HG03039 (cell line): ENCODE measurements at regions not wholly inside any gene's neighbourhood (a gene's known extent, or its start where the extent isn't known, plus 50 kb on each side); places are given as distances from the start of the nearest gene placed in this dataset.
"Not testable (repeated sequence)": the region's sequence is repeated elsewhere in the genome, so short reads cannot be mapped to it uniquely, and the experiment has no call there.

ENCODE experiments used
- ATAC-seq: cut with Tn5 transposase; IDR thresholded peaks from one replicate; pipeline ENCODE4 v1.9.1; 2021; ENCODE audit warnings: mild to moderate bottlenecking, moderate library complexity; ENCODE audit not compliant: unreplicated experiment

DNA sequence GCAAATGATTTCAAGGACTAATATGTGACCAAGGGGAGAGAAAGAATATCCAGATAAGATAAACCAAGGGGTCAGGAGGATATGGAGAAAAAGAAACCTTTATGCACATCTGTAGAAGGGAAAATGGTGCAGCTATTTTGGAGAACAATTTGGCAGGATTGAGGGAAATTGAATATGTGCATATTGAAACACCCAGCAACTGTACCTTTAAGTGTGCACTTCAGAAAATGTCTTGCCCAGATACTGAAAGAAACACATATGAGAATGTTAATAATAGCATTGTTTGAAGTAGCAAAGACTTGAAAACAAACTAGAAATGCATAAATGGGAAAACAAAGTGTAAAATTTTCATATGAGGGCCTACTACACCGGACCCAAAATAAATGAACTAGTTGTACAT lies 599.6 kb downstream of the PSAT1 start:
- ATAC-seq = no peak

DNA sequence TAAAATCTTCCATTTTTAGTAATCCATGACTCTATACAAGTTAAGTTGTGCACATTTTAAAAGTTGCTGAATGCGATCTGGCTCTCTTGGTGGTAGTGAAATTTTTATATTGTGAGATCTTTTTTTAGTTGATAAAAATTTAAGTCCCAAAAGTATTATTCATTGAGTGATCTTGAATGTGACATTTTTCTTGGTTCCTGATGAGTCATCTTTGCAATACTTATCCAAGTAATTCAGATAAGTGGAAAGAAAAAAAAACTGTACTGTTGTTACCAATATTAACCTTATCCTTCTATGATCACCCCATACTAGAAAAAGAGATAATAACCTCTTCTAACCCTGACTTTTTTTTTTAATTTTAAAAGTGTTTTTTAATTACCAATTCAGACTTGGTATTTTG lies 601.3 kb downstream of the PSAT1 start:
- ATAC-seq = no peak

DNA sequence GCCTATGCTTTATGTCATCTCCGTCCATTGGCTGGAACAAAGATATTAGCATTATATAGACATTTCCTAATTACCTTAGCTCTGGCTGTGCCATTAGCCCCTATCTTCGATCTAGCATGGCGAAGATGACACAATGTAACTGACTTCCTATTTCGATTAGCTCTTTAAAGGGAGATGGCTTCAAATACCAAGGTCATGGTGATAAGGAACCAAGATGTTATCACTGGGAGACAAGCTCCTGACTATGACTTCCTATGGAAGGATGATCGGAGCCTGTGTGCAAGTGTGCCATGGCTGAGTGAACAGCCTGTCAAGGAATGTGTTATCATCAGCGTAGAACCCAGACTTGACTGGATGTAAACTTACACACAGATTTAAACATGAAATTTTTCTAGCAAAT lies 602.1 kb downstream of the PSAT1 start:
- ATAC-seq = no peak

DNA sequence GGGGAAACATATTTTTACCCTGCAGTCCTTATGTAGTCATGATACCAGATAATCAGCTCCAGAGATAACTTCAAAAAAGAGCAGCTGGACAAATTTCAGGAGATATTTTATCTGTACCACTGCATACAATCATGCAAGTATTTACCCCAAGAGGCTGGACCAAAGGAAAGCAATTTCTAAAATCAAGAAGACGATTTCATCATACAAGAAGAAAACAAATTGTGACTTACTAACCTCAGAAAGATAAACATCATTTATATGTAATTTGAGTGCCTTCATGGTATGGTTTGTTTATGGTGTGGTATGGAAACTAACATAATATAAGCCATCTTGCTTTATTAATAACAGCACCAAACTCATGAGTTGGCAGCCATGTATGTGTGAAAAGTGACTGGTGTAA lies 603.6 kb downstream of the PSAT1 start:
- no peak for ATAC-seq

DNA sequence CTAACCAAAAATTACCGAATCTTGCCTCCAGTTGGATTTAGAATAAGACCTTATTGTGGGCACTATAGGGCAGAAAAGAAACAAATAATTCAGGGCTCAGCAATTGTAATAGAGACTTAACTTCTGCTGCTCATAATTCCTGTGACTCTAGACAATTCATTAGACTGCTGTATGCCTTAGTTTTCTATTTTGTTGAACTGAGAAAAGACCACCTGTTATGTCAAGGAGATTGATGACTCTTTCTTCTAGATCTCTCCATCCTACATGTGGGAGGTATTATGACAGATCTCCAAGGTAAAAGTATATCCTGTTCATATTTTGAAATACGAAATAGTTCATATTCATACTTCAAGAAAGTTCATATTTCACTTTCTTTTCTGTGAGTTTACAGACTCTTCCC lies 605.1 kb downstream of the PSAT1 start:
- no peak for ATAC-seq

DNA sequence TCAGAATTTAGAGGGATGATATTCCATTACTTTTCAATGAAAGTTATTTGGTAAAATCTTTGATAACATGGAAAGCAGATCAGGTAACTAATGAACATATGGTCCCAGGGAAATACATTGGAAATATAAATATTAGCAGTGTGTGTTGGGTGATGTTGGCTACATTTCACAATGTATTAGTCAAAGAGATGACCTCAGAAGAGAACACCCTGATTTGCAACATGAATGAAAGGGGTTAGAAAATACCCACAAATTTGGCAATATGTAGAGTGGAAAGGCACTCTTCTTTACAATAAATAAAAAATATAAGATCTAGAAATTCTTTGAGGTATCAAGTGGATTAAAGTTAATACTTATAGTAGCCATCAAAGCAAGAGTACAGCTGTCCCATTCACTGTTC lies 606.7 kb downstream of the PSAT1 start:
- no peak for ATAC-seq

DNA sequence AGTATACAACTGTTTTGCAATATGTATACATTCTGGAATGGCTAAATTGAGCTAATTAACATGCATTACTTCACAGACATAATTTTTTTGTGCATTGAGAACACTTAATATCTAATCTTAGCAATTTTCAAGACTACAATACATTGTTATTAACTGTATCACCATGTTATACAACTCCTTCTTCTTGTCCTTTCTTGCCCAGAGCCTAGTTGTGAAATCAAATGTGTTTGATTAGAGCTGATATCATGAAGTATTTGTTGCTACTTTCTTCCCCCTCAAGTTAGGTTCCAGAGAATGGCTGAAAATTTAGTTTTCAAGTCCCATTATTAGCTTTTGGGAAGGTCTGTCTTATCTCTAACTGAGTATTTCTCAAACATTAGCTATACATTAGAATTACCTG lies 607.8 kb downstream of the PSAT1 start:
- no peak for ATAC-seq

DNA sequence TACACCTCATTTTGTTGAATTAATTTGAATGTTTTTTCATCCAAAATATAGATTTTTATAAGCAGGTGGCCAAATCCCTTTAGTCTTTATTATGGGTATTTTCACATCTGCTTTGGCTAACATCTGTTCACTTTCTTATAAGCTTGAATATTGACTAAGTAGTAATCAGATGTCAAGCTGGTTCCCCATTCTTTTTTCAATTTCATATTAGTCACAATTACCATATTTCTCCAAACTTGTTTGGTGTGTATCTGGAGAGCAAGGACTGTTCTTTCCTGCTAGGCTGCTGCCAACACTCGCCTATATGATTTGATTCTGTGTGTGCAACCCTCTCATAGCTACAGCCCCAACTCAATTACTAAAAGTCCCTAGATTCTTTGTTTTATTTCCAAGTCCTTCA lies 608.5 kb downstream of the PSAT1 start:
- no peak for ATAC-seq

DNA sequence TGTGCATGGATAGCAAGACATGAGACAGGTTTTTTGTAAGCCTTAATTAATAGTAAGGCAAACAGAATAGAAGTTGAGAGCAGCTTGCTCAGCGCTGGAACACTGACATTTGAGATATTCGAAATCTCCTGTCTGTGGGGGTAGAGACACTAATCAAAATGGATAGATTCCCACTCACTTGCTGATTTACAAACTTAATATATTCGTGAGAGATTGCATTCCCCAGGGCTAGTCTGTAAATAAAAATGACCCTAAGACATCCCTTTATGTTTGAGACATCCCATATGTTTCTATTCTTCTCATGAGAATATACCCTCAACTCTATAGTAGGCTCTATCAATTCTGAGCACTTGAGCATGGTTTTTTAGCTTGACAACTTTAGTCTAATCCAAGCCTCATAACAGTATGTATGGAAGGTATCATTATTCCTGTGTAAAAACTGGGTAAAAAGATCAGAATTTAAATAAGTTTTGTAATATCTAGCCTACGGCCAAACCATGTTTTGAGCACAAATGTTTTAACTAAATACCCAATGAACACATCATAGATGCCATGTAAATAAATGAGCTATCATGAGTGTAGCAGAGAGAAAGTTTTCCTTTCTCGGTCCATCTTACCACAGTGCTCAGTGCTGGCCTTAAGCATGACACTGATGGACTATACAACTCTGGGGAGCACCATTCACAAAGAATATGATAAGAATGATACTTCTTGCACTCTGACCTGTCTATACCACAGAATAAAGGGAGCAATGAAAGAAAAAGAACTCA lies 609.2 kb downstream of the PSAT1 start:
- ATAC-seq = no peak

DNA sequence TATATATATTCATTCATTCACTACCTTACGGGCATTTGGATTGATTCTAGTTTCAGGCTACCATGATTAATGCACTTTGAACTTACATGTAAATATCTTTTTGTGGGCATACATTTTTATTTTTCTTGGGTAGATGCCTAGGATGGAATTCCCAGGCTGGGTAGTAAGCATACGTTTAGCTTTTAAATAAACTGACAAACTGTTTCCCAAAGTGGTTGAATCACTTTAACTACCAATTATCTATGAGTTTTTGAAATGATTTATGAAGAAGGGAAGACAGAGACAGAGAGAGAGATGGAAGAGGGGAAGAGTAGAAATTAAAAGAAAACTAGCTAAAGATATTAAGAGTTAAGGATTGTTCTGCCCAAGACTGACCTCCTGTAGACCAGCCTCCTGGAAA lies 612.6 kb downstream of the PSAT1 start:
- no peak for ATAC-seq

DNA sequence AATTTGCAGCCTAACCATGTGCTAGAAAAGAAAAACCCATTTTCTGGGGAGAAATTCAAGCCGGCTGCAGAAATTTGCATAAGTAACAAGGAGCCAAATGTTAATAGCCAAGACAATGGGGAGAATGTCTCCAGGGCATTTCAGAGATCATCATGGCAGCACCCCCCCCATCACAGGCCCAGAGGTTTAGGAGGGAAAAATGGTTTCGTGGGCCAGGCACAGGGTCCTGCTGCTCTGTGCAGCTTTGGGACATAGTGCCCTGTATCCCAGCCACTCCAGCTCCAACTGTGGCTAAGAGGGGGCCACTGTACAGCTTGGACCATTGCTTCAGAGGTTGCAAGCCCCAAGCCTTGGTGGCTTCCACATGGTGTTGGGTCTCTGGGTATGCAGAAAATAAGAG lies 620.0 kb downstream of the PSAT1 start:
- ATAC-seq = not testable (repeated sequence)

DNA sequence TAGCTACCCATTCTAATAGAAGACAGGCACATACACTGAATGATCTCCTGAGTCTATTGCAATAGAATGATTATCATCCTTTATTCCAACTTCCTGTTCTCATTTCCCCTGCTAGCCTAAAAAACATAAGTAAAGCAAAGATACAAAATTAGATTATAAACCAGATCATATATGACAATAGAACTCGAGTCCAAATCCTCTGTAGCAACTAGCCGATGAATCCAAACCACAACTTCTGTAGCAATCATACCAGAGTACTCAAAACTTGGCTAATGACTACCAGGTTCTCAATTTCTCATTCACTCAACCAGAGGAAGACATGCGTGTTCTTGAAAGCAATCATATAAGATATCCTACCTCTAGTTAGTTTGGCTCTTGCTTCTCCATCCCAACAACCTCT lies 622.1 kb downstream of the PSAT1 start:
- ATAC-seq = no peak

DNA sequence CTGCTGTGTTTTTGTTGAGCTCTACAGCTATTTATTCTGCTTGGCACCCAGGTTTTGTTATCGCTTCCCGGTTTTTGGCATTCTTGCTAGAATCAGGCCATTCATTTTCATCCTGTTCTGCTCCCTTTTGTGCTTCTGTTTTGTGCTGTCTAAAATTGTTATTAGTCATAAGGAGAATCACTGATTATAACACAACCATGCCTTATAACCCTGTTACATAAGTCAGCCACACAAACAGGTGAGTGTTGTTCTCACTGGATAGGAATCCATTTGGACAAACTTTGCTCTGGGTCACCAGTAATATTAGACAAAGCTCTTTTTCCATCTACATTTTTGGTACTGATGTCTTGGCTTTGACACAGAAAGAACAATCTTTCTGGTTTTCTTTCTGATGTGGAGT lies 622.8 kb downstream of the PSAT1 start:
- no peak for ATAC-seq

DNA sequence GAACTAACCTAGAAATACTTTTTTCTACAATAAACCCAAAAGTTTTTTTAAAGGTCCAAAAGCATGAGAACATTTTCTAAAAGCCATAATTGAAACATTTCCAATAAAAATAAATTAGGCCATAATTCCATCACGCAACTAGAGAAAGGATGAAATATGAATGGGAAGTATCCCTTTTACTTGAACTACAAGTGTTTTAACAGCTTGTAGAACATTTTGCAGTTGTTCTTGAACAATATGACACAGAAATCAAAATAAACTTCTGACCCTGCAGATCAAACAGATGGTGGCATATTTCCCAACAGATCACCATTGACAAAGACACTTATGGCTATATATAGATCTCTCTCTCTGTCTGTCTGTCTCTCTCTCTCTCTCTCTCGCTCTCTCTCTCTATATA lies 624.4 kb downstream of the PSAT1 start:
- no peak for ATAC-seq

DNA sequence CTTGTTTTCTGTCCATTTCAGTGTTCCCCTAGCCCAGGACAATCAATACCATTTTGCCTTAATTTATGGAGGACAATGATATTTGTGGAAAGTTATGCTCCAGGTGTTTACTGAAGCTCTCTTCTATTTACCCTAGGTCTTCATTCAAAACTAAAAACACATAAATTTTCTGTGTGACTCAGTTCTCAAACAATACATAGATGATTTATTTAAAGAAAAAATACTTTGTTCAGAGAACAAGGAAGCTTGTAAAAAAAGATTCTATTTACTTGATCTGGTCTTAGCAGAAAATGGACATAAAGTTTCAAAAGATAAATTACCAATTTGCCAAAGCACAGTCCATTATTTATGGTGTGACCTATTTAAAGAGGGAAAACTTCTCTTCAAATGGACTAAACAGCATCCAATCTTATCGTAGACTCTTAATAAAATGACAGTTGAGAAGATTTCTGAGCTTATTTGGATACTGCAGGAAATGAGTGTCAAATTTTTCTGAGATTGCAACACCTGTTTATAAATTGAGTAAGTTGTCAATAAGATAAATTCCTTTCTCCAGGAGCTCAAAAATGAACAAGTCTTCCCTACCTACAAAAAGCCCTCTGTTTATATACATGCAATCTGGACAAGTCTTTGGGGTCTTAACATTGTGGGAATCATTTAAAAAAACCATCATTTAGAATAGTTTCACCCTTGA lies 627.2 kb downstream of the PSAT1 start:
- no peak for ATAC-seq

DNA sequence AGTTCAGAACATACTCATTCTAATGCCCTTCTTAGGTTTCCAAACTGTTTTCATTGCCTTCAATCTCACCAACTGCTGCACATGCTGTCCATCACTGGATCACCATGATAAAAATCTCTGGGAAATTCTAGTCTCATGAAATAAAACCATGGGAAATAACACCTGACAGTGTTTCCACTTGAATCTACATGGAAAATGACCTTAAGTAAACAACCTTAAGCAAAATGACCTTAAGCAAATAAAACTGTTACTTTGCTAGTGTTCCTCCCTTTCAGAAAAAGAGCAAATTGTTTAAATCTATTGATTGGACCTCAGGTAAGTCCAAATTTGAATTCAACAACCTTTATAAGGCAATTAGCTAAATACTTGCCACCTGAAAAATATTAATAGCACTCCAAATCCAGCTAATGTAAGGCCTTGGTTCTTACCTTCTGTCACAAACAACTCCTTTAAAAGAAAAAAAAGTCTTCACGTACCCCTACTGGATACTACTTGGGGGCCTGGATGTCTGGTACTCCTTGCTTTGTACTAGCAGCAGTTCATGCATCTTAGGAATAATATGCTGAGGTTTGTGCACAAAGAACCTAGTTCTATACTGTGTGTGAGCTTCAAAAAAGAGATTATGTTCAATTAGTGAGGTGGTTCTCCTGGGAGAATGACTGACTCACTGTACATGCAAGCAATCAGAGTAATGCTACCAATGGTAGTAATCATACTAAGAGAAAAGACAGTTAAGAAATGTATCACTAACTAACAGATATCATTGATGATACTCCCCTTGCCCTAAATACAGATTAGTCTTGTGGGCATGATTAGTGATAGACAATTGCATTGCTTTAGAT lies 630.4 kb downstream of the PSAT1 start:
- no peak for ATAC-seq

DNA sequence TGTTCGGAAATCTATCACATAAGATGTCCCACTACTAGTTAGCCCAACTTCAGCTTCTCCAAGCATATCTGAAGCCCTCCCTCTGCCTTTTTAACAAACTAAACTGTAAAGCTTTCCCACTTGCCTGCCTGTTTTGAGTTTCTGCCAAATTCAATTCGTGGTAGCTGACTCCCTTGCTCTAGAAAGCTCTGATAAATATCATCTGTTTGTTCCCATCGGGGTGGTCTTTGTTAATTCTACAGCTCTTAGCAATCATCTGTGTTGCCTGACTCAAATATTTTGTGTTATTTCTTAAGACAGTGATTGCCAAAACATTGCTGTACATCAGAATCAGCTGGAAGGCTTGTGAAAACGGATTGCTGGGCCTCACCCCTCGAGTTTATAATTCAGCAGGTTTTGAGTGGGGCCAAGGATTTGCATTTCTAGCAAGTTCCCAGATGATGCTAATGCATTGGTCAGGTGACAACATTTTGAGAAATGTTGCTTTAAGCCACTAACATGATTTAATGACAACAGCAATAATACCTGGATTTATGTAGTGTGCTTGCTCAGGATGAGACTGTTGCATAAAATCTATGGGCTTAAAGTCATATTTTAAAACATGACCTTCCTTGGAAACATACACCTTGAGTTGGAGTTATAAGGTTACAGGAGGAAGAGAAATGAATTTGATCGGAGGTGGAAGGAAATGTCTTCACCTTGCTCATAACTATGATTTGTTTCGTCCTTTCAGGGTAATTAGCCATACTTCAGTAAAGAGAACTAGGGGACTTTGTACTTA lies 631.9 kb downstream of the PSAT1 start:
- no peak for ATAC-seq

DNA sequence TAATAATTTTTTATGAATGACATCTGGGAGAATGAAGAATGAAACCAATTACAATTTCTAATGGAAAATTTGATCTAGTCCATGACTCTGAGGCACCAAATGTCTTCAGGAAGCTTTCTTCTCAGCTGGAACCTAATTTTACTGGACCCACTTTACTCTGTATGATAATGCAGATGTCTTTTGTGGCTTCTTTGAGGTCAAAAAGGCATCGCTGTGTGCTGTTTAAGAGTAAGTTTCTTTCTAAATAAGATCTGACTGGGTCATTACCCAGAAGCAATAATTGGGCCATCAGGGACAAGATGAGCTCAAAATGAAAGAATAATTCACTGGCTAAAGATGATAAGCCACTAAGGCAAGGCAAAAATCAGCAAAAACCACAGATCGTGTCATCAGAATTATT lies 633.4 kb downstream of the PSAT1 start:
- no peak for ATAC-seq

DNA sequence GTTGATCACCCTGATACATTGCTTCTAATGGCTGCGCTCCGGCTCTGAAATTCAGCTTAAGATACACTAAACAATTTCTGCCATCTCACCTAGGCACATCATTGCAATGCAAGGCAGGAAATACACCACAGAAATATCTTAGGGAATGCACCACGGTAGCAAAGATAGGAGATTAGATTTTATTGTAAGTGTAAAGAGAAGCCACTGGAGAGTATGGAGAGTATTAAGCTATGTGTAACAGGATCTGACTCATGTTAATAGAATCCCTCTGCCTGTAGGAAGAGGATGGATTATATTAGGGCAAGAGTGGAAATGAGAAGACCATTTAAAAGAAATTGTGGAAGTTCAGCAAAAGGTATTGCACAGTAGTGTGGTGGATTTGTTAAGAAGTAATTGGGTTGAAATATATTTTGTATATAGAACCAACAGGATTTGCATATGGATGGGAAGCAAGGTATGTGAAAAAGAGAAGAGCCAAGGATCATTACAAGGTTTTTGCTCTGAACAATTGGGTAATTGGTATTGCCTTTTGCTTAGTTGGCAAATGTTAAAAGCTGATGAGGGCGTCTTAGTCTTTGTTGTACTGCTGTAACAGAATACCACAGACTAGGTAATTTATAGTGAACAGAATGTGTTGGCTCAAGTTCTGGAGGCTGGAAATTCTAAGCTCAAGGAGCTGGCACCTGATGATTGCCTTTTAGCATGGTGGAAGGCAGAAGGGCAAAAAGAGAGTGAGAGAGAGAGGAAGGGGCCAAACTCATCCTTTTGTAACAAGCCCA lies 636.1 kb downstream of the PSAT1 start:
- ATAC-seq = no peak

DNA sequence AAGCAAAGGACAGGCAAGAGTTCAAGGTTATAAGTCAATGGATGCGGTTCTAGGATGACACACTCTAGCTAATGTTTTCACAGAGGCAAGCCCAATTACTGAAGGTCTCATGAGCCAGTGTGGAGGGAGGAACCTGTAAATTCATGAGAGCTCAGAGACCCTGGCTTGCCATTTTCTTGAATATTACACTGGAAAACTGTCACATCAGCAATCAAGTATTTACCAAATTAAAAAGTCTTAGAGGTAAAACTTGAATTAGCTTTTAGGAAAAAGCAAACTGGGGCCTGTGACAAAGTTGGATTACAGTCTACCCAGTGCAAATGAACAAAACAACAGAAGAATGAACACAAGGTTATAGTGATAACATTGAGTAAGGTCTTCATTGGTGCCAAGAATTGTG lies 636.9 kb upstream of the TLE4 start:
- ATAC-seq = no peak
